ENCODE measurements at regions not wholly inside any gene's neighbourhood (a gene's known extent, or its start where the extent isn't known, plus 50 kb on each side); places are given as distances from the start of the nearest gene placed in this dataset.

GRCh38 chr17:79137015-79137788 lies 62.6 kb downstream of the ENGASE start:
- in situ Hi-C loops (cut with MboI; ENCODE audit: low pct_unique_long_range_greater_than_20kb in 2 of 9, low sequenced_read_pairs in 9 of 9, unreplicated experiment in 9 of 9) = no loop called here
- Histone ChIP-seq H3K27ac (peak overlapping the region in 1 of 2 donors; percentile 16), H3K4me3 (no peak overlapping the region), H3K4me1 (replicated peaks in 1 of 2) (peaks cover 24 to 27% of the 10 kb centered on the region in 2 donors)
- peak in 6 of 8 experiments; percentile 20 to 52 (median 48) for ATAC-seq (replicated peaks in 6 of 8)
- 42 to 100% (median 90%) methylated on average over 1 to 9 of the region's 26 CpGs; no CpG with 5 or more reads in 5 of the 10 experiments for WGBS, 10 experiments

- Histone ChIP-seq H3K4me1 (replicated peaks in 1 of 2) (peaks cover 19 to 28% of the 10 kb centered on the region in 2 donors), H3K27ac (no peak overlapping the region), H3K4me3 (no peak overlapping the region)
- WGBS, 10 experiments = 20 to 90% (median 84%) methylated on average over 1 to 4 of the region's 10 CpGs; no CpG with 5 or more reads in 6 of the 10 experiments
- ATAC-seq (replicated peaks in 6 of 8) = peak in 2 of 8 experiments; percentile 5 to 19
- in situ Hi-C loops (cut with MboI; ENCODE audit: low pct_unique_long_range_greater_than_20kb in 2 of 9, low sequenced_read_pairs in 9 of 9, unreplicated experiment in 9 of 9) = no loop called here
Measured at GRCh38 chr17:79136596-79136995, 62.0 kb downstream of the ENGASE start.
